SU-DHL-6 (cell line): ENCODE measurements at regions not wholly inside any gene's neighbourhood (a gene's known extent, or its start where the extent isn't known, plus 50 kb on each side); places are given as distances from the start of the nearest gene placed in this dataset.

Experiments used
- H2AFZ ChIP-seq: fragments of 200-600 bp; sonication (generic); 2 replicates; pipeline ENCODE4 v1.6.1; 2014; ENCODE audit warnings: low read depth, mild to moderate bottlenecking, moderate library complexity, mixed read lengths, antibody characterized with exemption, low read length; ENCODE audit not compliant: severe bottlenecking
- H3F3A ChIP-seq: fragments of 200-600 bp; shearing (Covaris generic); 2 replicates; pipeline ENCODE4 v1.6.0; 2016; ENCODE audit warnings: antibody characterized with exemption, mild to moderate bottlenecking; ENCODE audit not compliant: insufficient read depth
- H3K27ac ChIP-seq: fragments of 200-600 bp; sonication (generic); 2 replicates; pipeline ENCODE4 v1.5.1; 2016; ENCODE audit warnings: low read depth, mild to moderate bottlenecking, low read length, moderate library complexity, mixed read lengths
- H3K27me3 ChIP-seq: fragments of 200-600 bp; sonication (generic), shearing (Covaris generic); 2 replicates; pipeline ENCODE4 v1.6.0; 2014; ENCODE audit warnings: mild to moderate bottlenecking, low read length
- H3K36me3 ChIP-seq: fragments of 200-600 bp; sonication (generic); 2 replicates; pipeline ENCODE4 v1.6.1; 2014; ENCODE audit warnings: mild to moderate bottlenecking, low read length, mixed read lengths
- H3K4me2 ChIP-seq: fragments of 300-600, 200-600 bp; shearing (Covaris generic), sonication (generic); 2 replicates; pipeline ENCODE4 v1.6.0; 2014; ENCODE audit warnings: low read length, low read depth, mild to moderate bottlenecking; ENCODE audit not compliant: poor library complexity, severe bottlenecking
- H3K4me3 ChIP-seq: fragments of 200-600 bp; sonication (generic); 2 replicates; pipeline ENCODE4 v1.5.1; 2014; ENCODE audit warnings: antibody characterized with exemption, low read length, mild to moderate bottlenecking, mixed read lengths; ENCODE audit not compliant: insufficient read depth, poor library complexity, severe bottlenecking
- H3K79me2 ChIP-seq: fragments of 200-600 bp; sonication (generic); 2 replicates; pipeline ENCODE4 v1.6.1; 2014; ENCODE audit warnings: mild to moderate bottlenecking, low read length, moderate library complexity; ENCODE audit not compliant: insufficient read depth
- H3K9ac ChIP-seq: fragments of 200-600 bp; sonication (generic); 2 replicates; pipeline ENCODE4 v1.7.0; 2014; ENCODE audit warnings: mild to moderate bottlenecking, low read length
- H3K9me2 ChIP-seq: fragments of 200-600 bp; sonication (generic); replicated peaks from 2 replicates; pipeline ENCODE4 v1.6.1; 2014; ENCODE audit warnings: low read length; ENCODE audit not compliant: insufficient read depth
- H3K9me3 ChIP-seq: fragments of 200-600 bp; sonication (generic); 2 replicates; pipeline ENCODE4 v1.6.1; 2014; ENCODE audit warnings: low read length, mixed read lengths; ENCODE audit not compliant: insufficient read depth
- H4K20me1 ChIP-seq: fragments of 200-600 bp; sonication (generic); 2 replicates; pipeline ENCODE4 v1.6.1; 2014; ENCODE audit warnings: low read depth, mild to moderate bottlenecking, antibody characterized with exemption, low read length, moderate library complexity, mixed read lengths
- EZH2phosphoT487 ChIP-seq: fragments of 200-600 bp; sonication (generic), shearing (Covaris generic); conservative IDR thresholded peaks from 2 replicates; pipeline ENCODE4 v1.6.1; 2018; ENCODE audit warnings: mild to moderate bottlenecking, antibody characterized with exemption, low read length, moderate library complexity, mixed read lengths
- TF ChIP-seq, protein P1 (sequence below): fragments of 200-600 bp; sonication (generic); IDR thresholded peaks from one replicate; pipeline ENCODE4 v1.5.1; 2017; ENCODE audit warnings: antibody characterized with exemption, mild to moderate bottlenecking, low read length, moderate library complexity; ENCODE audit not compliant: insufficient read depth, poor library complexity, severe bottlenecking

DNA sequence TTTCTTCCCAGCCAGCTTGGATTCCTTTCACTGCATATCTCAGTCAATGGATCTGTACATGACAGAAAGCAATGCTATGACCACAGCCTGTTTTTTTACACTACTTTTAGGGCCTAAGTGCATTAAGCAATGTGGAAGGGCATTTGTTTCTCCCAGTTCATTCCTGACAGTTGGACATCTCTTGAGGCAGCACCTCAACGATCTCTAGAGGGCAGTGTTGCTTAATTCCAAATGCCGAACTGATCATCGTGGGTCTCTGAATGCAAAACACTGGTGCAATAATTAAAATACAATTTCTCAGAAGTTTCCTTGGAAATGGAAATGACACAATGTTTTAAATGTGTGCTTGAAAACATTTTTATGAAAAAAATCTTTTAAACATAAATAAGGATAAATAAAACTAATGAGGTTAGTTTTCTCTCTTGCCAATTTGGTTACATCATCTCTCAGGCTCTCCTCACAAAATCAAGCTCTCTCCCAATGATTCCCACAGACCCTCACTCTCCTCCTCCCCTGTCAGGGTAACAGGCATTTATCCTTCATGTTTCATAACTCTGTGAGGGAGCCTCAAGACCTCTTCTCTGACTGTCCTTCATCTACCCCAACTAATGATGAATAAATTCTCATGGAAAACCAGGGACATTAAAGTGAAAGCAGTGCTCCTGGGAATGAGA, 192.4 kb upstream of the SLC16A7 start:
- Histone ChIP-seq H3K9ac (no peak overlapping the region), H3K9me2 (no peaks in the 10 kb centered on the region), H3K4me2 (no peak overlapping the region), H3K36me3 (no peaks in the 10 kb centered on the region), H3K9me3 (no peaks in the 10 kb centered on the region), H3K27me3 (no peaks in the 10 kb centered on the region), H3K27ac (no peak overlapping the region), H3F3A (no peaks in the 10 kb centered on the region), H3K79me2 (no peaks in the 10 kb centered on the region), H4K20me1 (no peaks in the 10 kb centered on the region), H3K4me3 (no peak overlapping the region), H2AFZ (no peak overlapping the region)
- TF ChIP-seq, protein P1, sequence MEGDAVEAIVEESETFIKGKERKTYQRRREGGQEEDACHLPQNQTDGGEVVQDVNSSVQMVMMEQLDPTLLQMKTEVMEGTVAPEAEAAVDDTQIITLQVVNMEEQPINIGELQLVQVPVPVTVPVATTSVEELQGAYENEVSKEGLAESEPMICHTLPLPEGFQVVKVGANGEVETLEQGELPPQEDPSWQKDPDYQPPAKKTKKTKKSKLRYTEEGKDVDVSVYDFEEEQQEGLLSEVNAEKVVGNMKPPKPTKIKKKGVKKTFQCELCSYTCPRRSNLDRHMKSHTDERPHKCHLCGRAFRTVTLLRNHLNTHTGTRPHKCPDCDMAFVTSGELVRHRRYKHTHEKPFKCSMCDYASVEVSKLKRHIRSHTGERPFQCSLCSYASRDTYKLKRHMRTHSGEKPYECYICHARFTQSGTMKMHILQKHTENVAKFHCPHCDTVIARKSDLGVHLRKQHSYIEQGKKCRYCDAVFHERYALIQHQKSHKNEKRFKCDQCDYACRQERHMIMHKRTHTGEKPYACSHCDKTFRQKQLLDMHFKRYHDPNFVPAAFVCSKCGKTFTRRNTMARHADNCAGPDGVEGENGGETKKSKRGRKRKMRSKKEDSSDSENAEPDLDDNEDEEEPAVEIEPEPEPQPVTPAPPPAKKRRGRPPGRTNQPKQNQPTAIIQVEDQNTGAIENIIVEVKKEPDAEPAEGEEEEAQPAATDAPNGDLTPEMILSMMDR, result peak; percentile 67
- TF ChIP-seq EZH2phosphoT487, result no peak

DNA sequence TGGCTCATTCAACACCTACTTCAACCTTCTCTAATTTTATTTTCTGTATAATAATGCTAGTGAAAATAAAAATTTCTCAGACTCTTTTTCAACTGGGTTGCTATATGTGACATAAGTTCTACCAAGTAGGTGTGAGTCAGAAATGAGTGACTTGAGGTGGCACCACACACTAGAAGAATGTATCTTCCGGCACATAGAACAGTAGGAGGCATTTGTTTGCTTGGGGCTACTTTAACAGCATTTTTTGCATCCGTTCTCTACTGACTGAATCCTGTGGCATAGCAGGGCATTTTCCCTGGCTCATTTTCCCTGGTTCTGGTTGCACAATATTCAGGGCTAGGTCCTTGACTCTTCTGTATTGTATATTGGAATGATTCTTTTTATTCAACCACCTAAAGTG, 194.0 kb upstream of the SLC16A7 start:
- Histone ChIP-seq H3K9me3 (no peaks in the 10 kb centered on the region), H3K4me2 (no peak overlapping the region), H3K27ac (no peak overlapping the region), H3F3A (no peaks in the 10 kb centered on the region), H3K79me2 (no peaks in the 10 kb centered on the region), H4K20me1 (no peaks in the 10 kb centered on the region), H3K36me3 (no peaks in the 10 kb centered on the region), H3K27me3 (no peaks in the 10 kb centered on the region), H3K9ac (no peak overlapping the region), H2AFZ (no peak overlapping the region), H3K9me2 (no peaks in the 10 kb centered on the region), H3K4me3 (no peak overlapping the region)
- TF ChIP-seq EZH2phosphoT487, result no peak
- TF ChIP-seq, protein P1, result no peak

DNA sequence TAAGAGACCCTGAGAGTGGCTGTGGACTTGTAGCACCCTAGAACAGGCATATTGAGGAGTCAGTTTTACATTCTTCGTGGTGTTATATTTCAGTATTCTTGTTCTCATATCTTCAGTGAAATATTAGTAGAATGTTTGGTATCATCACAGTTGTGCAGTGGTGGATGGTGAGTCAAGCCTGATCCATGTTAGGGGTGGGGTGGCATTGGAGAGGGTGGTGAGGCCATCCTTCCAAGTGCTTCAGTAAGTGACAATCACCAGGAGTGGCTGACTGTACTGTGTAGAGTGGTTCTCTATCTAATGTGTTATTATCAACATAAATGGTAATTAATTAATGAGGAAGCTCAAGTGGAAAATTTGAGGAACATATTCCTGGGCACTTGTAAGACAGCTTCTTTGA, 197.7 kb upstream of the SLC16A7 start:
- no peaks in the 10 kb centered on the region for H3F3A ChIP-seq
- H3K9ac ChIP-seq, result no peak overlapping the region
- no peak overlapping the region for H3K27ac ChIP-seq
- no peaks in the 10 kb centered on the region for H3K27me3 ChIP-seq
- TF ChIP-seq, protein P1, result no peak
- TF ChIP-seq EZH2phosphoT487, result no peak
- no peaks in the 10 kb centered on the region for H3K9me3 ChIP-seq
- H3K9me2 ChIP-seq, result no peaks in the 10 kb centered on the region
- no peaks in the 10 kb centered on the region for H4K20me1 ChIP-seq
- no peak overlapping the region for H3K4me3 ChIP-seq
- H3K4me2 ChIP-seq, result no peak overlapping the region
- H3K79me2 ChIP-seq, result no peaks in the 10 kb centered on the region
- no peaks in the 10 kb centered on the region for H3K36me3 ChIP-seq
- H2AFZ ChIP-seq, result no peak overlapping the region
